T-helper 1 cell treated with Interleukin-12 subunit alpha and Interleukin-12 subunit beta and Interleukin-4 antibody, amounts not matched to agents 30 μg/mL and 1 μg/mL, for 36 hours (primary cell): ENCODE measurements at regions not wholly inside any gene's neighbourhood (a gene's known extent, or its start where the extent isn't known, plus 50 kb on each side); places are given as distances from the start of the nearest gene placed in this dataset.

Experiments used
- H3K27ac Mint-ChIP-seq: one replicate; pipeline ENCODE4 v1.8.0; 2021; ENCODE audit warnings: mild to moderate bottlenecking, mixed read lengths
- H3K27me3 Mint-ChIP-seq: one replicate; pipeline ENCODE4 v1.8.0; 2021; ENCODE audit warnings: low read depth, mixed read lengths
- H3K36me3 Mint-ChIP-seq: one replicate; pipeline ENCODE4 v1.8.0; 2021; ENCODE audit warnings: low read depth, mixed read lengths
- H3K4me1 Mint-ChIP-seq: one replicate; pipeline ENCODE4 v1.8.0; 2021; ENCODE audit warnings: low read depth, mixed read lengths
- H3K4me3 Mint-ChIP-seq: one replicate; pipeline ENCODE4 v1.8.0; 2021; ENCODE audit warnings: mild to moderate bottlenecking, moderate library complexity, mixed read lengths
- H3K9me3 Mint-ChIP-seq: one replicate; pipeline ENCODE4 v1.8.0; 2021; ENCODE audit warnings: mixed read lengths

- H3K36me3 Mint-ChIP-seq, result no peaks in the 10 kb centered on the region
- H3K27ac Mint-ChIP-seq, result no peak overlapping the region
- no peak overlapping the region for H3K4me3 Mint-ChIP-seq
- H3K27me3 Mint-ChIP-seq, result peaks cover 29% of the 10 kb centered on the region
- H3K9me3 Mint-ChIP-seq, result no peaks in the 10 kb centered on the region
- no peaks in the 10 kb centered on the region for H3K4me1 Mint-ChIP-seq
Observed at GRCh38 chr3:107273771-107274170, 103.5 kb upstream of the CCDC54 start.

GRCh38 chr3:107275511-107275910 lies 101.7 kb upstream of the CCDC54 start:
- H3K4me3 Mint-ChIP-seq, result no peak overlapping the region
- H3K27me3 Mint-ChIP-seq, result peaks cover 37% of the 10 kb centered on the region
- H3K36me3 Mint-ChIP-seq, result no peaks in the 10 kb centered on the region
- H3K4me1 Mint-ChIP-seq, result no peaks in the 10 kb centered on the region
- no peak overlapping the region for H3K27ac Mint-ChIP-seq
- no peaks in the 10 kb centered on the region for H3K9me3 Mint-ChIP-seq

GRCh38 chr3:107283948-107284347 lies 93.3 kb upstream of the CCDC54 start:
- no peak overlapping the region for H3K27ac Mint-ChIP-seq
- H3K36me3 Mint-ChIP-seq, result no peaks in the 10 kb centered on the region
- no peaks in the 10 kb centered on the region for H3K4me1 Mint-ChIP-seq
- H3K9me3 Mint-ChIP-seq, result no peaks in the 10 kb centered on the region
- H3K27me3 Mint-ChIP-seq, result peaks cover 29% of the 10 kb centered on the region
- no peak overlapping the region for H3K4me3 Mint-ChIP-seq

- Mint-ChIP-seq H3K27me3 (peaks cover 26% of the 10 kb centered on the region), H3K4me1 (no peaks in the 10 kb centered on the region), H3K9me3 (no peaks in the 10 kb centered on the region), H3K4me3 (no peak overlapping the region), H3K36me3 (no peaks in the 10 kb centered on the region), H3K27ac (no peak overlapping the region)
Observed at GRCh38 chr3:107284612-107285011, 92.6 kb upstream of the CCDC54 start.

GRCh38 chr3:107285197-107285596 lies 92.0 kb upstream of the CCDC54 start:
- H3K27me3 Mint-ChIP-seq, result peaks cover 22% of the 10 kb centered on the region
- no peaks in the 10 kb centered on the region for H3K9me3 Mint-ChIP-seq
- H3K4me3 Mint-ChIP-seq, result no peak overlapping the region
- H3K27ac Mint-ChIP-seq, result no peak overlapping the region
- no peaks in the 10 kb centered on the region for H3K4me1 Mint-ChIP-seq
- no peaks in the 10 kb centered on the region for H3K36me3 Mint-ChIP-seq

- H3K27ac Mint-ChIP-seq, result no peak overlapping the region
- no peak overlapping the region for H3K4me3 Mint-ChIP-seq
- H3K36me3 Mint-ChIP-seq, result no peaks in the 10 kb centered on the region
- no peaks in the 10 kb centered on the region for H3K4me1 Mint-ChIP-seq
- H3K9me3 Mint-ChIP-seq, result no peaks in the 10 kb centered on the region
- peaks cover 19% of the 10 kb centered on the region for H3K27me3 Mint-ChIP-seq
Observed at GRCh38 chr3:107289354-107289753, 87.9 kb upstream of the CCDC54 start.

- H3K9me3 Mint-ChIP-seq, result peaks cover 14% of the 10 kb centered on the region
- H3K36me3 Mint-ChIP-seq, result no peaks in the 10 kb centered on the region
- no peak overlapping the region for H3K4me3 Mint-ChIP-seq
- H3K27ac Mint-ChIP-seq, result no peak overlapping the region
- H3K4me1 Mint-ChIP-seq, result no peaks in the 10 kb centered on the region
- H3K27me3 Mint-ChIP-seq, result peaks cover 14% of the 10 kb centered on the region
Observed at GRCh38 chr3:107294117-107294516, 83.1 kb upstream of the CCDC54 start.

- no peak overlapping the region for H3K4me3 Mint-ChIP-seq
- peaks cover 14% of the 10 kb centered on the region for H3K9me3 Mint-ChIP-seq
- H3K36me3 Mint-ChIP-seq, result no peaks in the 10 kb centered on the region
- H3K4me1 Mint-ChIP-seq, result no peaks in the 10 kb centered on the region
- peaks cover 5% of the 10 kb centered on the region for H3K27me3 Mint-ChIP-seq
- H3K27ac Mint-ChIP-seq, result no peak overlapping the region
Observed at GRCh38 chr3:107297597-107297996, 79.6 kb upstream of the CCDC54 start.

- Mint-ChIP-seq H3K4me3 (no peak overlapping the region), H3K36me3 (no peaks in the 10 kb centered on the region), H3K9me3 (no peaks in the 10 kb centered on the region)
Observed at GRCh38 chr3:107307205-107307604, 70.0 kb upstream of the CCDC54 start.

GRCh38 chr3:107308716-107309115 lies 68.5 kb upstream of the CCDC54 start:
- Mint-ChIP-seq H3K27ac (no peak overlapping the region), H3K27me3 (peaks cover 19% of the 10 kb centered on the region), H3K4me3 (no peak overlapping the region)

More at GRCh38 chr3:107307205-107307604, 70.0 kb upstream of the CCDC54 start:
- H3K27me3 Mint-ChIP-seq, result peaks cover 11% of the 10 kb centered on the region
- H3K27ac Mint-ChIP-seq, result no peak overlapping the region
- H3K4me1 Mint-ChIP-seq, result no peaks in the 10 kb centered on the region

GRCh38 chr3:107309312-107309711 lies 67.9 kb upstream of the CCDC54 start:
- no peak overlapping the region for H3K4me3 Mint-ChIP-seq
- H3K4me1 Mint-ChIP-seq, result no peaks in the 10 kb centered on the region
- H3K27me3 Mint-ChIP-seq, result peaks cover 22% of the 10 kb centered on the region
- no peaks in the 10 kb centered on the region for H3K36me3 Mint-ChIP-seq
- H3K9me3 Mint-ChIP-seq, result no peaks in the 10 kb centered on the region
- no peak overlapping the region for H3K27ac Mint-ChIP-seq

More at GRCh38 chr3:107308716-107309115, 68.5 kb upstream of the CCDC54 start:
- Mint-ChIP-seq H3K36me3 (no peaks in the 10 kb centered on the region), H3K9me3 (no peaks in the 10 kb centered on the region), H3K4me1 (no peaks in the 10 kb centered on the region)

- no peaks in the 10 kb centered on the region for H3K9me3 Mint-ChIP-seq
- H3K27ac Mint-ChIP-seq, result no peak overlapping the region
- no peak overlapping the region for H3K4me3 Mint-ChIP-seq
- no peaks in the 10 kb centered on the region for H3K4me1 Mint-ChIP-seq
- peaks cover 22% of the 10 kb centered on the region for H3K27me3 Mint-ChIP-seq
- no peaks in the 10 kb centered on the region for H3K36me3 Mint-ChIP-seq
Observed at GRCh38 chr3:107313711-107314110, 63.5 kb upstream of the CCDC54 start.

GRCh38 chr3:107315141-107315540 lies 62.1 kb upstream of the CCDC54 start:
- H3K4me3 Mint-ChIP-seq, result no peak overlapping the region
- H3K27me3 Mint-ChIP-seq, result peaks cover 18% of the 10 kb centered on the region
- no peaks in the 10 kb centered on the region for H3K4me1 Mint-ChIP-seq
- no peaks in the 10 kb centered on the region for H3K9me3 Mint-ChIP-seq
- no peaks in the 10 kb centered on the region for H3K36me3 Mint-ChIP-seq
- H3K27ac Mint-ChIP-seq, result no peak overlapping the region

GRCh38 chr3:107323723-107324122 lies 53.5 kb upstream of the CCDC54 start:
- H3K9me3 Mint-ChIP-seq, result no peaks in the 10 kb centered on the region
- H3K27me3 Mint-ChIP-seq, result no peaks in the 10 kb centered on the region
- H3K27ac Mint-ChIP-seq, result no peak overlapping the region
- no peaks in the 10 kb centered on the region for H3K4me1 Mint-ChIP-seq
- no peak overlapping the region for H3K4me3 Mint-ChIP-seq
- H3K36me3 Mint-ChIP-seq, result no peaks in the 10 kb centered on the region

- H3K4me1 Mint-ChIP-seq, result no peaks in the 10 kb centered on the region
- H3K4me3 Mint-ChIP-seq, result no peak overlapping the region
- H3K27me3 Mint-ChIP-seq, result no peaks in the 10 kb centered on the region
- H3K9me3 Mint-ChIP-seq, result no peaks in the 10 kb centered on the region
- H3K36me3 Mint-ChIP-seq, result no peaks in the 10 kb centered on the region
- no peak overlapping the region for H3K27ac Mint-ChIP-seq
Observed at GRCh38 chr3:107325446-107325845, 51.8 kb upstream of the CCDC54 start.
